GM10266 (cell line): ENCODE measurements at regions not wholly inside any gene's neighbourhood (a gene's known extent, or its start where the extent isn't known, plus 50 kb on each side); places are given as distances from the start of the nearest gene placed in this dataset.

Experiments
- DNase-seq: peaks from one replicate; pipeline ENCODE4 v3.0.0; 2012; ENCODE audit errors: extremely low spot score
- CTCF ChIP-seq: IDR thresholded peaks from 2 replicates; pipeline ENCODE4 v1.5.1; 2012; ENCODE audit warnings: mild to moderate bottlenecking, low read depth; ENCODE audit not compliant: control insufficient read depth, insufficient read depth; ENCODE audit errors: missing control alignments

- no peak for DNase-seq
- no peak for TF ChIP-seq CTCF
Observed at GRCh38 chr15:69754313-69754712, 301.7 kb downstream of the RPLP1 start.

DNA sequence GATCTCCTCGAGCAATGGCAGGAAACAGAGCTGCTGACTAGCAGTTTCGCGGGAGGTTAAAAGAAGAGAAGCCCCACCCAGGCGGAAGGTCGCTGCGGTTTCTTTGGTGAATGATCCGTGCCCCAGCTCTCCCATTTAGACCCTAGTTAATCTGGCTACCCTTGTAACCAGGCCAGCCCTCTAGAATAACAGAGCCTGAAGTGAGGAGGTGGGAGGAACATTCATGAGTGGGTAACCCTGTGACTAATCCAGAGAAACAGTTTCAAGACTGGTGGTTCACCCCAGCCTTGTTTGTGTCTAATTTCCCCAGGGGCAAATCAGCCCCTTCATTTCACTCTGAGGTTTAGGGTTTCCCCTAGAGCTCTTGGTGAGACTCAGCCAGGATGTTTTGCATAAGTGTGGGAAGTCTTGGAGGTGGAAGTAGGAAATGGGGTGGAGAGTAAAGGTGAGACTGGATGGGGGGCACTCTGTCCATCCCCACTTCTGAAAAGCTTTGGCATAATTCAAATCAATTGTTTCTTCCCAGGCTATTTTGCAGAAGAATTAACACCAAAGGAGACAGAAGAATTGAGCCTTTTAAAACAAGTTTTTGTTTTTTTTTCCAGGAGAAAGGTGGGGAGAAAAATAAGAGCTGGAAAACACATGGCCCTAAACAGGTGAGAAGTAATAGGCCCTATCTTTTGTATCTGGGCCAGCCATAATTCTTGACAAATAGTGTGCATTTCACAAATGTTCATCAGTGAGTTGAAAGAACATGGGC lies 303.1 kb downstream of the RPLP1 start:
- no peak for TF ChIP-seq CTCF
- DNase-seq: peak; percentile 73

DNA sequence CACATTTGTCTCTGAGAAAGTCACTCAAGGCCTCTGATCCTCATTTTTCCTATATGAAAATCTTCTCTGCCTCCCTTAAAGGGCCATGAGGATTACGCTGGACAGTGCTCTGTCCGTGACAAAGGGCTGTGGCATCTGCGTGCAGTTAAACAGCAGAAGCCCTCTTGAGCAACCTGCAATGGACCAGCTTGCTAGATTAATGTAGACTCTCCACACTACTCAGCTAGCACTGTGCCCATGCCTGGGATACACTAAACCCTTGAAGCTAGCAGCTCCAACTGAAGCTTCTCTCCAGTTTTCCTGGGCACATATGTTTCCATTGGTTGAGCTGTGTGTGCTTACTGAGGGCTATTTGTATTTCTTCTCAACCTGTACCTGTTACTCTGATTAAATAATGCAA lies 303.8 kb downstream of the RPLP1 start:
- TF ChIP-seq CTCF: no peak
- DNase-seq: no peak

DNA sequence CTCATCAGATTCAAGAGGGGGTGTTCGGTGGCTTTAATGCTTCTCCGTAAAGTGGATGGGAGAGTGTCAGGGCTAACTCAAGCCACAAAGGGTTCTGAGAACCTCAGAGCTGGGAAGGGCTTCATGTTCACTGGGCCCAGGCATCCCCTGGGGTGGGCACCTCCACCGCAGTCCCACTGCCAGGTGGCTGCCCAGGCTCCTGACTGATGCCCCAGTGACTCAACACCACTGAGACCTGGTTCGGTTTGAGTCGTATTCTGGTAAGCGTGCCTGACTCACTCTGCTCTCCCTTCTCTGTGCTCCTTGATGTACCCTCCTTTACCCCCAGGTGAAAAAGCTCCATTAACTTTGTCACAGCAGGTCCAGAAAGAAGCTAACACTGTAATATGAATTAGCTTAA lies 304.6 kb downstream of the RPLP1 start:
- no peak for TF ChIP-seq CTCF
- DNase-seq: no peak

GRCh38 chr15:69758291-69758771 lies 305.7 kb downstream of the RPLP1 start:
- no peak for TF ChIP-seq CTCF
- DNase-seq: no peak

- DNase-seq: peak; percentile 36
- TF ChIP-seq CTCF: no peak
Observed at GRCh38 chr15:69758810-69759790, 306.5 kb downstream of the RPLP1 start.
